IMR-90 (cell line): ENCODE measurements at regions not wholly inside any gene's neighbourhood (a gene's known extent, or its start where the extent isn't known, plus 50 kb on each side); places are given as distances from the start of the nearest gene placed in this dataset.

ENCODE experiments used
- ATAC-seq: fragments of 200-7000 bp; cut with Tn5 transposase; 2 replicates; pipeline ENCODE4 v1.9.1; 2020; ENCODE audit warnings: low read depth, mild to moderate bottlenecking, moderate library complexity
- BruUV-seq: library from RNA; stranded (reverse); fragments of 400-500 nt; replicated peaks from 2 replicates; lab custom pipeline; 2021; lab: Mats Ljungman, UMichigan
- CTCF ChIA-PET: fragments of 300-600 bp; formaldehyde crosslinking; extraction: SDS; loops from one replicate; lab custom pipeline; 2021; ENCODE audit warnings: antibody characterized with exemption; lab: Yijun Ruan, JAX
- POLR2A ChIA-PET: fragments of 300-600 bp; sonication (Branson Sonifier 250); formaldehyde crosslinking; loops from one replicate; lab custom pipeline; 2022; ENCODE audit warnings: antibody characterized with exemption; ENCODE audit not compliant: unreplicated experiment; lab: Charles Lee
- DNase-seq: peaks from one replicate; pipeline ENCODE4 v3.0.0; 2013
- H2AFZ ChIP-seq: replicated peaks from 2 replicates; pipeline ENCODE3; 2013; ENCODE audit warnings: low read length, mild to moderate bottlenecking; ENCODE audit not compliant: poor library complexity
- H2AK5ac ChIP-seq: 2 replicates; pipeline ENCODE4 v1.6.1; 2013; ENCODE audit warnings: low read depth, low read length, inconsistent platforms
- H2AK9ac ChIP-seq: replicated peaks from 2 replicates; pipeline ENCODE3; 2013; ENCODE audit warnings: mild to moderate bottlenecking, low read depth, low read length, moderate library complexity; ENCODE audit not compliant: poor library complexity
- H2BK120ac ChIP-seq: 2 replicates; pipeline ENCODE4 v1.6.1; 2013; ENCODE audit warnings: low read depth, low read length, inconsistent platforms
- H2BK15ac ChIP-seq: 3 replicates; pipeline ENCODE4 v1.6.1; 2013; ENCODE audit warnings: low read depth, low read length, inconsistent platforms
- H2BK20ac ChIP-seq: 2 replicates; pipeline ENCODE4 v1.6.1; 2013; ENCODE audit warnings: low read depth, mild to moderate bottlenecking, inconsistent platforms, low read length, moderate library complexity
- H2BK5ac ChIP-seq: 2 replicates; pipeline ENCODE4 v1.6.1; 2013; ENCODE audit warnings: mild to moderate bottlenecking, low read depth, low read length, inconsistent platforms; ENCODE audit not compliant: poor library complexity, severe bottlenecking
- H3K14ac ChIP-seq: replicated peaks from 2 replicates; pipeline ENCODE4 v1.6.1; 2013; ENCODE audit warnings: low read depth, low read length, inconsistent platforms
- H3K18ac ChIP-seq: 2 replicates; pipeline ENCODE4 v1.6.1; 2013; ENCODE audit warnings: low read depth, low read length, control low read depth
- H3K23ac ChIP-seq: 2 replicates; pipeline ENCODE4 v1.6.1; 2013; ENCODE audit warnings: low read depth, low read length, inconsistent platforms
- H3K27ac ChIP-seq: 2 replicates; pipeline ENCODE4 v1.5.1; 2013; ENCODE audit warnings: mild to moderate bottlenecking, control low read depth, low read length; ENCODE audit not compliant: insufficient read depth
- H3K27me3 ChIP-seq: 2 replicates; pipeline ENCODE4 v1.6.1; 2013; ENCODE audit warnings: low read length; ENCODE audit not compliant: control insufficient read depth, insufficient read depth
- H3K36me3 ChIP-seq: 2 replicates; pipeline ENCODE4 v1.6.1; 2013; ENCODE audit warnings: low read length, mixed read lengths; ENCODE audit not compliant: control insufficient read depth, insufficient read depth
- H3K4ac ChIP-seq: 2 replicates; pipeline ENCODE4 v1.6.1; 2013; ENCODE audit warnings: low read depth, low read length, inconsistent platforms
- H3K4me1 ChIP-seq: 2 replicates; pipeline ENCODE4 v1.6.1; 2013; ENCODE audit warnings: low read length, mixed read lengths; ENCODE audit not compliant: control insufficient read depth, insufficient read depth
- H3K4me2 ChIP-seq: 2 replicates; pipeline ENCODE4 v1.6.1; 2013; ENCODE audit warnings: low read depth, mild to moderate bottlenecking, control low read depth, low read length, moderate library complexity
- H3K4me3 ChIP-seq: 2 replicates; pipeline ENCODE4 v1.5.1; 2013; ENCODE audit warnings: low read depth, mild to moderate bottlenecking, control low read depth, low read length, moderate library complexity; ENCODE audit not compliant: insufficient read depth
- H3K56ac ChIP-seq: 2 replicates; pipeline ENCODE4 v1.6.1; 2013; ENCODE audit warnings: low read length, inconsistent platforms; ENCODE audit not compliant: insufficient read depth; ENCODE audit errors: extremely low read depth
- H3K79me1 ChIP-seq, 2 experiments: 2 replicates each; pipeline ENCODE4 v1.6.1; 2013; ENCODE audit warnings: low read length in 2 of 2, inconsistent platforms in 1 of 2, low read depth in 1 of 2
- H3K9ac ChIP-seq: 2 replicates; pipeline ENCODE4 v1.6.1; 2013; ENCODE audit warnings: low read depth, low read length, control low read depth
- H3K9me1 ChIP-seq: 2 replicates; pipeline ENCODE4 v1.6.1; 2013; ENCODE audit warnings: low read length, inconsistent platforms; ENCODE audit not compliant: insufficient read depth
- H3K9me3 ChIP-seq: 2 replicates; pipeline ENCODE4 v1.6.1; 2013; ENCODE audit warnings: low read length; ENCODE audit not compliant: control insufficient read depth, insufficient read depth
- H4K20me1 ChIP-seq: 2 replicates; pipeline ENCODE4 v1.6.1; 2013; ENCODE audit warnings: low read length, inconsistent platforms; ENCODE audit not compliant: insufficient read depth
- H4K5ac ChIP-seq: 2 replicates; pipeline ENCODE4 v1.6.1; 2013; ENCODE audit warnings: mild to moderate bottlenecking, low read depth, low read length, control low read depth
- H4K8ac ChIP-seq, 2 experiments: 2 replicates each; pipeline ENCODE4 v1.6.1; 2013; ENCODE audit warnings: low read depth in 2 of 2, low read length in 2 of 2, control low read depth in 1 of 2, inconsistent platforms in 1 of 2
- H4K91ac ChIP-seq: 2 replicates; pipeline ENCODE4 v1.6.1; 2013; ENCODE audit warnings: low read depth, low read length, inconsistent platforms; ENCODE audit not compliant: insufficient read depth
- BHLHE40 ChIP-seq: fragments of 150-350 bp; IDR thresholded peaks from 2 replicates; pipeline ENCODE4 v1.6.1; 2016; ENCODE audit warnings: mild to moderate bottlenecking, low read depth, low read length
- CEBPB ChIP-seq: IDR thresholded peaks from 2 replicates; pipeline ENCODE4 v1.6.1; 2012; ENCODE audit warnings: low read depth, low read length, improper control_type of control experiment
- CHD1 ChIP-seq: IDR thresholded peaks from 2 replicates; pipeline ENCODE4 v1.6.1; 2012; ENCODE audit warnings: low read depth, low read length, improper control_type of control experiment
- FOS ChIP-seq: fragments of 150-350 bp; IDR thresholded peaks from 2 replicates; pipeline ENCODE4 v1.6.1; 2016; ENCODE audit warnings: low read depth, low read length
- MAFK ChIP-seq: IDR thresholded peaks from 2 replicates; pipeline ENCODE4 v1.6.1; 2012; ENCODE audit warnings: low read depth, low read length, improper control_type of control experiment
- MAZ ChIP-seq: IDR thresholded peaks from 2 replicates; pipeline ENCODE4 v1.6.1; 2012; ENCODE audit warnings: low read depth, mild to moderate bottlenecking, low read length, improper control_type of control experiment, moderate library complexity, borderline replicate concordance
- MXI1 ChIP-seq: IDR thresholded peaks from 2 replicates; pipeline ENCODE4 v1.6.1; 2012; ENCODE audit warnings: low read depth, mild to moderate bottlenecking, low read length, moderate library complexity, borderline replicate concordance
- NFE2L2 ChIP-seq: fragments of 150-350 bp; IDR thresholded peaks from 2 replicates; pipeline ENCODE4 v1.6.1; 2016; ENCODE audit warnings: low read depth, mild to moderate bottlenecking, low read length
- POLR2A ChIP-seq: IDR thresholded peaks from 2 replicates; pipeline ENCODE4 v1.6.1; 2012; ENCODE audit warnings: mild to moderate bottlenecking, low read depth, low read length
- RAD21 ChIP-seq: IDR thresholded peaks from 2 replicates; pipeline ENCODE4 v1.6.1; 2012; ENCODE audit warnings: low read length, improper control_type of control experiment
- RCOR1 ChIP-seq: IDR thresholded peaks from 2 replicates; pipeline ENCODE4 v1.6.1; 2012; ENCODE audit warnings: mild to moderate bottlenecking, low read length, improper control_type of control experiment; ENCODE audit not compliant: insufficient replicate concordance
- RFX5 ChIP-seq: IDR thresholded peaks from 2 replicates; pipeline ENCODE4 v1.8.0; 2012; ENCODE audit warnings: low read depth, mild to moderate bottlenecking, low read length, moderate library complexity
- SMC3 ChIP-seq: fragments of 150-350 bp; IDR thresholded peaks from 2 replicates; pipeline ENCODE4 v1.6.1; 2016; ENCODE audit warnings: low read depth, mild to moderate bottlenecking, antibody characterized with exemption, low read length, moderate library complexity
- WGBS, 2 experiments: methylation state at CpG; one replicate each; pipeline versions ENCODE4 v1.1.5 to v1.1.7; 2013; ENCODE audit warnings: missing lambda C conversion rate in 2 of 2; ENCODE audit not compliant: insufficient read length in 1 of 2; ENCODE audit errors: extremely low coverage in 2 of 2; 5-methylcytosine and 5-hydroxymethylcytosine counted together
- dilution Hi-C: fragments of 300-500 bp; cut with HindIII; formaldehyde crosslinking; loops from one replicate; pipeline ENCODE4 v1.14.3; 2018; ENCODE audit warnings: low sequenced_read_pairs; ENCODE audit not compliant: unreplicated experiment
- in situ Hi-C: fragments of 300-500 bp; cut with MboI; formaldehyde crosslinking; loops from 3 replicates; pipeline ENCODE4 v1.14.3; 2019; ENCODE audit warnings: low sequenced_read_pairs, inconsistent platforms, mixed read lengths
- intact Hi-C: fragments of 100-400 bp; cut with micrococcal nuclease; formaldehyde crosslinking; loops from 2 replicates; pipeline ENCODE4 v1.10.0; 2022
- TF ChIP-seq, protein P1 (sequence below): fragments of 150-350 bp; IDR thresholded peaks from 2 replicates; pipeline ENCODE4 v1.6.1; 2016; ENCODE audit warnings: low read depth, mild to moderate bottlenecking, low read length, moderate library complexity, borderline replicate concordance
- TF ChIP-seq, protein P2 (sequence below): fragments of 150-350 bp; IDR thresholded peaks from 2 replicates; pipeline ENCODE4 v1.6.1; 2017; ENCODE audit warnings: mild to moderate bottlenecking, antibody characterized with exemption, low read length, low read depth
- TF ChIP-seq, protein P3 (sequence below): conservative IDR thresholded peaks from 2 replicates; pipeline ENCODE4 v1.5.1; 2012; ENCODE audit warnings: mild to moderate bottlenecking, low read depth, low read length, improper control_type of control experiment

DNA sequence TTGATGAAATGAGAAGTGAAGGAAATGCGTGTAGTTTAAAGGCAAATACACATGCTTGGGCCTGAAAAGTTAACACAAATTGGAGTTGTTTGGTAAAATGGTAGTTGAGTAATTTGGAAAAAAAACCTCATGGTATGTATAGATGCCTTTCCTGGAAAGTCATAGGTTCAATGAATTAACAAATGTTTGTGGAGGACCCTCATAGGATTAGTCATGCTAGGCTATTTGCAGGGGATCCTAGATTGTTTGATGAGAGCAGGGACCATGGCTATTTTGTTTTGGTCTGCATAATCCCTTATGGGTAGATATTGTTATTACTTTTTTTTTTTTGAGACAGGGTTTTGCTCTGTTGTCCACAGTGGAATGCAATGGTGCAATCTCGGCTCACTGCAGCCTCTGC, 93.5 kb upstream of the NR3C1 start:
- Histone ChIP-seq H4K5ac (no peak overlapping the region), H2AK5ac (no peak overlapping the region), H3K14ac (no peak overlapping the region), H3K4me3 (no peak overlapping the region), H2BK20ac (no peak overlapping the region), H3K27me3 (no peaks in the 10 kb centered on the region), H3K23ac (no peak overlapping the region), H2BK120ac (no peak overlapping the region), H4K20me1 (no peaks in the 10 kb centered on the region), H3K18ac (no peak overlapping the region), H3K56ac (no peak overlapping the region), H3K9me1 (peaks cover 14% of the 10 kb centered on the region), H3K79me1 (no peaks in the 10 kb centered on the region), H3K27ac (no peak overlapping the region), H3K4ac (peak overlapping the region; percentile 33; the same call in 1 of the 2 replicates), H2AK9ac (no peak overlapping the region), H4K8ac (no peak overlapping the region), H3K9me3 (no peaks in the 10 kb centered on the region), H2BK15ac (no peak overlapping the region), H3K36me3 (no peaks in the 10 kb centered on the region), H4K91ac (no peak overlapping the region), H2AFZ (no peak overlapping the region), H3K4me1 (peaks cover 4% of the 10 kb centered on the region), H3K9ac (no peak overlapping the region), H2BK5ac (no peak overlapping the region), H3K4me2 (no peak overlapping the region)
- ATAC-seq = peak; percentile 36; the same call in 1 of the 2 replicates
- WGBS, 2 experiments = 75 to 100% methylated on average over 1 of the region's 2 CpGs
- ChIA-PET CTCF (no interaction called here), POLR2A (no interaction called here)
- no TSS peak for BruUV-seq
- TF ChIP-seq MAZ (no peak), RAD21 (no peak), BHLHE40 (no peak), NFE2L2 (no peak), RCOR1 (no peak), FOS (no peak), CEBPB (no peak), POLR2A (no peak), CHD1 (no peak), MAFK (no peak), SMC3 (no peak), RFX5 (no peak), MXI1 (no peak)
- TF ChIP-seq, protein P1, sequence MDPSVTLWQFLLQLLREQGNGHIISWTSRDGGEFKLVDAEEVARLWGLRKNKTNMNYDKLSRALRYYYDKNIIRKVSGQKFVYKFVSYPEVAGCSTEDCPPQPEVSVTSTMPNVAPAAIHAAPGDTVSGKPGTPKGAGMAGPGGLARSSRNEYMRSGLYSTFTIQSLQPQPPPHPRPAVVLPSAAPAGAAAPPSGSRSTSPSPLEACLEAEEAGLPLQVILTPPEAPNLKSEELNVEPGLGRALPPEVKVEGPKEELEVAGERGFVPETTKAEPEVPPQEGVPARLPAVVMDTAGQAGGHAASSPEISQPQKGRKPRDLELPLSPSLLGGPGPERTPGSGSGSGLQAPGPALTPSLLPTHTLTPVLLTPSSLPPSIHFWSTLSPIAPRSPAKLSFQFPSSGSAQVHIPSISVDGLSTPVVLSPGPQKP = no peak
- TF ChIP-seq, protein P2, sequence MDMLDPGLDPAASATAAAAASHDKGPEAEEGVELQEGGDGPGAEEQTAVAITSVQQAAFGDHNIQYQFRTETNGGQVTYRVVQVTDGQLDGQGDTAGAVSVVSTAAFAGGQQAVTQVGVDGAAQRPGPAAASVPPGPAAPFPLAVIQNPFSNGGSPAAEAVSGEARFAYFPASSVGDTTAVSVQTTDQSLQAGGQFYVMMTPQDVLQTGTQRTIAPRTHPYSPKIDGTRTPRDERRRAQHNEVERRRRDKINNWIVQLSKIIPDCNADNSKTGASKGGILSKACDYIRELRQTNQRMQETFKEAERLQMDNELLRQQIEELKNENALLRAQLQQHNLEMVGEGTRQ = no peak
- TF ChIP-seq, protein P3, sequence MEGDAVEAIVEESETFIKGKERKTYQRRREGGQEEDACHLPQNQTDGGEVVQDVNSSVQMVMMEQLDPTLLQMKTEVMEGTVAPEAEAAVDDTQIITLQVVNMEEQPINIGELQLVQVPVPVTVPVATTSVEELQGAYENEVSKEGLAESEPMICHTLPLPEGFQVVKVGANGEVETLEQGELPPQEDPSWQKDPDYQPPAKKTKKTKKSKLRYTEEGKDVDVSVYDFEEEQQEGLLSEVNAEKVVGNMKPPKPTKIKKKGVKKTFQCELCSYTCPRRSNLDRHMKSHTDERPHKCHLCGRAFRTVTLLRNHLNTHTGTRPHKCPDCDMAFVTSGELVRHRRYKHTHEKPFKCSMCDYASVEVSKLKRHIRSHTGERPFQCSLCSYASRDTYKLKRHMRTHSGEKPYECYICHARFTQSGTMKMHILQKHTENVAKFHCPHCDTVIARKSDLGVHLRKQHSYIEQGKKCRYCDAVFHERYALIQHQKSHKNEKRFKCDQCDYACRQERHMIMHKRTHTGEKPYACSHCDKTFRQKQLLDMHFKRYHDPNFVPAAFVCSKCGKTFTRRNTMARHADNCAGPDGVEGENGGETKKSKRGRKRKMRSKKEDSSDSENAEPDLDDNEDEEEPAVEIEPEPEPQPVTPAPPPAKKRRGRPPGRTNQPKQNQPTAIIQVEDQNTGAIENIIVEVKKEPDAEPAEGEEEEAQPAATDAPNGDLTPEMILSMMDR = no peak
- dilution Hi-C loops (no loop called here), in situ Hi-C loops (no loop called here), intact Hi-C loops (no loop called here)
- DNase-seq = peak; percentile 58
